GM23248 (cell line): ENCODE measurements at regions not wholly inside any gene's neighbourhood (a gene's known extent, or its start where the extent isn't known, plus 50 kb on each side); places are given as distances from the start of the nearest gene placed in this dataset.
A peak's percentile ranks its signal among the peaks of the same experiment; 100 is the strongest.

Source experiments
- DNase-seq: peaks from one replicate; pipeline ENCODE4 v3.0.0-alpha.2; 2015
- H2AFZ ChIP-seq: fragments of 200-600 bp; sonication (generic); 2 replicates; pipeline ENCODE4 v1.6.1; 2016; ENCODE audit warnings: antibody characterized with exemption
- H3F3A ChIP-seq: fragments of 200-600 bp; sonication (generic); 2 replicates; pipeline ENCODE4 v1.6.1; 2016; ENCODE audit warnings: mild to moderate bottlenecking, antibody characterized with exemption, mixed run types; ENCODE audit not compliant: insufficient read depth
- H3K27ac ChIP-seq: fragments of 200-600 bp; sonication (generic); 2 replicates; pipeline ENCODE4 v1.5.1; 2016; ENCODE audit warnings: mild to moderate bottlenecking
- H3K27me3 ChIP-seq: fragments of 200-600 bp; sonication (generic); replicated peaks from 2 replicates; pipeline ENCODE4 v1.6.1; 2016; ENCODE audit warnings: mild to moderate bottlenecking; ENCODE audit not compliant: insufficient read depth
- H3K36me3 ChIP-seq: fragments of 200-600 bp; sonication (generic); 2 replicates; pipeline ENCODE4 v1.6.1; 2016; ENCODE audit warnings: low read depth, mild to moderate bottlenecking
- H3K4me1 ChIP-seq: fragments of 200-600 bp; sonication (generic); 2 replicates; pipeline ENCODE4 v1.6.1; 2016; ENCODE audit warnings: mild to moderate bottlenecking; ENCODE audit not compliant: insufficient read depth
- H3K4me2 ChIP-seq: fragments of 200-600 bp; sonication (generic); one replicate; pipeline ENCODE4 v1.6.1; 2016; ENCODE audit warnings: mild to moderate bottlenecking; ENCODE audit not compliant: unreplicated experiment
- H3K4me3 ChIP-seq: fragments of 200-600 bp; sonication (generic); 2 replicates; pipeline ENCODE4 v1.5.1; 2016; ENCODE audit warnings: mild to moderate bottlenecking
- H3K79me2 ChIP-seq: fragments of 200-600 bp; sonication (generic); 2 replicates; pipeline ENCODE4 v1.6.1; 2016; ENCODE audit warnings: mild to moderate bottlenecking; ENCODE audit not compliant: insufficient read depth
- H3K9ac ChIP-seq: fragments of 200-600 bp; sonication (generic); 2 replicates; pipeline ENCODE4 v1.6.1; 2016; ENCODE audit warnings: mild to moderate bottlenecking
- H3K9me2 ChIP-seq: fragments of 200-600 bp; sonication (generic); 2 replicates; pipeline ENCODE4 v1.6.1; 2016; ENCODE audit warnings: mixed run types, mild to moderate bottlenecking, moderate library complexity; ENCODE audit not compliant: insufficient read depth
- H3K9me3 ChIP-seq: fragments of 200-600 bp; sonication (generic); one replicate; pipeline ENCODE4 v1.6.1; 2017; ENCODE audit warnings: low read depth
- H4K20me1 ChIP-seq: fragments of 200-600 bp; sonication (generic); 2 replicates; pipeline ENCODE4 v1.6.0; 2016; ENCODE audit not compliant: insufficient read depth
- EZH2 ChIP-seq: fragments of 200-600 bp; sonication (generic); IDR thresholded peaks from 2 replicates; pipeline ENCODE4 v1.6.1; 2018; ENCODE audit warnings: antibody characterized with exemption, mild to moderate bottlenecking; ENCODE audit not compliant: insufficient read depth, poor library complexity, severe bottlenecking
- EZH2phosphoT487 ChIP-seq: fragments of 200-600 bp; sonication (generic); IDR thresholded peaks from 2 replicates; pipeline ENCODE4 v1.6.1; 2018; ENCODE audit warnings: antibody characterized with exemption, moderate library complexity, mild to moderate bottlenecking, low read depth; ENCODE audit not compliant: insufficient read depth
- WGBS, 2 experiments: methylation state at CpG; one replicate each; pipeline ENCODE4 v1.1.6; 2015 to 2017; ENCODE audit warnings: low lambda C conversion rate in 2 of 2, low coverage in 1 of 2; ENCODE audit errors: missing lambda C conversion rate in 2 of 2; 5-methylcytosine and 5-hydroxymethylcytosine counted together
- in situ Hi-C: fragments of 300-500 bp; cut with MboI; formaldehyde crosslinking; loops from 2 replicates; pipeline ENCODE4 v1.15.0; 2020

GRCh38 chr9:135279834-135280393 is 192.4 kb downstream of the OLFM1 start:
- Histone ChIP-seq H3K4me3 (no peak overlapping the region), H3K9ac (no peak overlapping the region), H3F3A (no peaks in the 10 kb centered on the region), H3K9me2 (no peaks in the 10 kb centered on the region), H3K79me2 (no peaks in the 10 kb centered on the region), H2AFZ (no peak overlapping the region), H3K9me3 (no peaks in the 10 kb centered on the region), H3K27ac (no peak overlapping the region), H3K4me2 (no peak overlapping the region), H3K4me1 (no peaks in the 10 kb centered on the region), H4K20me1 (no peaks in the 10 kb centered on the region), H3K27me3 (peaks cover 40% of the 10 kb centered on the region), H3K36me3 (no peaks in the 10 kb centered on the region)
- 66 to 70% methylated on average over 23 of the region's 23 CpGs for WGBS, 2 experiments
- in situ Hi-C loops, result no loop called here
- no peak for DNase-seq
- TF ChIP-seq EZH2phosphoT487 (no peak), EZH2 (no peak)

- H3K27me3 ChIP-seq, result peaks cover 36% of the 10 kb centered on the region
- no peaks in the 10 kb centered on the region for H4K20me1 ChIP-seq
- H3K4me1 ChIP-seq, result no peaks in the 10 kb centered on the region
- no peak overlapping the region for H3K9ac ChIP-seq
- 30 to 43% methylated on average over 12 of the region's 12 CpGs for WGBS, 2 experiments
- no peak overlapping the region for H2AFZ ChIP-seq
- TF ChIP-seq EZH2, result no peak
- no peak for TF ChIP-seq EZH2phosphoT487
- DNase-seq, result no peak
- no peaks in the 10 kb centered on the region for H3F3A ChIP-seq
- no peak overlapping the region for H3K27ac ChIP-seq
- no peaks in the 10 kb centered on the region for H3K9me3 ChIP-seq
- H3K4me3 ChIP-seq, result no peak overlapping the region
- in situ Hi-C loops, result no loop called here
- no peaks in the 10 kb centered on the region for H3K9me2 ChIP-seq
- no peaks in the 10 kb centered on the region for H3K36me3 ChIP-seq
- no peaks in the 10 kb centered on the region for H3K79me2 ChIP-seq
- H3K4me2 ChIP-seq, result no peak overlapping the region
Observed at GRCh38 chr9:135280666-135281065, 193.2 kb downstream of the OLFM1 start.

GRCh38 chr9:135281151-135281550 is 193.7 kb downstream of the OLFM1 start:
- Histone ChIP-seq H3K9me2 (no peaks in the 10 kb centered on the region), H4K20me1 (no peaks in the 10 kb centered on the region), H3K4me1 (no peaks in the 10 kb centered on the region), H3K27me3 (peaks cover 35% of the 10 kb centered on the region), H3K9ac (no peak overlapping the region), H2AFZ (no peak overlapping the region), H3K79me2 (no peaks in the 10 kb centered on the region), H3K4me3 (no peak overlapping the region), H3K9me3 (no peaks in the 10 kb centered on the region), H3F3A (no peaks in the 10 kb centered on the region), H3K4me2 (no peak overlapping the region), H3K27ac (no peak overlapping the region), H3K36me3 (no peaks in the 10 kb centered on the region)
- 35% methylated on average over 8 of the region's 8 CpGs for WGBS, 2 experiments
- in situ Hi-C loops, result no loop called here
- no peak for TF ChIP-seq EZH2phosphoT487
- TF ChIP-seq EZH2, result no peak
- no peak for DNase-seq

- Histone ChIP-seq H3K4me2 (no peak overlapping the region), H3F3A (no peaks in the 10 kb centered on the region), H3K4me1 (no peaks in the 10 kb centered on the region), H3K79me2 (no peaks in the 10 kb centered on the region), H3K9me3 (no peaks in the 10 kb centered on the region), H3K27me3 (peaks cover 31% of the 10 kb centered on the region), H3K9ac (no peak overlapping the region), H4K20me1 (no peaks in the 10 kb centered on the region), H3K4me3 (no peak overlapping the region), H3K27ac (no peak overlapping the region), H3K9me2 (no peaks in the 10 kb centered on the region), H3K36me3 (no peaks in the 10 kb centered on the region), H2AFZ (no peak overlapping the region)
- in situ Hi-C loops, result no loop called here
- 1 to 5% methylated on average over 24 of the region's 24 CpGs for WGBS, 2 experiments
- DNase-seq, result peak; percentile 36
- no peak for TF ChIP-seq EZH2
Observed at GRCh38 chr9:135281791-135282737, 194.6 kb downstream of the OLFM1 start.
